GM12892 (cell line): ENCODE measurements at regions not wholly inside any gene's neighbourhood (a gene's known extent, or its start where the extent isn't known, plus 50 kb on each side); places are given as distances from the start of the nearest gene placed in this dataset.

Experiments used
- POLR2A ChIP-seq: IDR thresholded peaks from 2 replicates; pipeline ENCODE4 v1.6.1; 2011; ENCODE audit warnings: low read depth, low read length, control low read depth
- POLR2AphosphoS5 ChIP-seq: IDR thresholded peaks from 2 replicates; pipeline ENCODE4 v1.6.1; 2011; ENCODE audit warnings: low read depth, low read length, control low read depth
- TAF1 ChIP-seq: IDR thresholded peaks from 2 replicates; pipeline ENCODE4 v1.6.1; 2011; ENCODE audit warnings: low read depth, mild to moderate bottlenecking, control low read depth, low read length, borderline replicate concordance

- TF ChIP-seq POLR2A (no peak), TAF1 (no peak), POLR2AphosphoS5 (no peak)
These were observed 199.3 kb upstream of the UBL3 start for GRCh38 chr13:30049692-30050091.
